Transverse colon (tissue), 4 donors: ENCODE measurements at regions not wholly inside any gene's neighbourhood (a gene's known extent, or its start where the extent isn't known, plus 50 kb on each side); places are given as distances from the start of the nearest gene placed in this dataset.

Source experiments
- CTCF ChIP-seq, 5 experiments: fragments of 200-600 bp in 3 of 5; fragments of 450-650 bp in 2 of 5; sonication (generic) in 3 of 5; IDR thresholded peaks; 1 replicate in 2 of 5; 2 replicates in 3 of 5; pipeline ENCODE4 v1.5.1; 2016 to 2017; ENCODE audit warnings: antibody characterized with exemption in 5 of 5, inconsistent platforms in 3 of 5, mild to moderate bottlenecking in 2 of 5, moderate library complexity in 1 of 5
- POLR2A ChIP-seq: fragments of 450-650 bp; IDR thresholded peaks from one replicate; pipeline ENCODE4 v1.6.1; 2016; ENCODE audit warnings: antibody characterized with exemption, mild to moderate bottlenecking, moderate library complexity
- POLR2AphosphoS5 ChIP-seq, 3 donors: sonication (generic); formaldehyde crosslinking; IDR thresholded peaks; one replicate each; pipeline ENCODE4 v1.6.1; 2016; ENCODE audit warnings: antibody characterized with exemption in 3 of 3

- TF ChIP-seq CTCF (IDR thresholded peaks at IDR 0.05) (no peak), POLR2AphosphoS5 (IDR thresholded peaks at IDR 0.05) (no peak), POLR2A (no peak)
These were observed 1125.5 kb upstream of the CNTNAP5 start for GRCh38 chr2:122899614-122900013.
